Inflammatory macrophage (primary cell): ENCODE measurements at regions not wholly inside any gene's neighbourhood (a gene's known extent, or its start where the extent isn't known, plus 50 kb on each side); places are given as distances from the start of the nearest gene placed in this dataset.
"Not testable (repeated sequence)": the region's sequence is repeated elsewhere in the genome, so short reads cannot be mapped to it uniquely, and the experiment has no call there.

Experiments
- DNase-seq, 2 donors: peaks; one replicate each; pipeline ENCODE4 v3.0.0-alpha.2; 2020 to 2022

GRCh38 chr11:24086921-24087320 lies 409.9 kb upstream of the LUZP2 start:
- no peak for DNase-seq

DNA sequence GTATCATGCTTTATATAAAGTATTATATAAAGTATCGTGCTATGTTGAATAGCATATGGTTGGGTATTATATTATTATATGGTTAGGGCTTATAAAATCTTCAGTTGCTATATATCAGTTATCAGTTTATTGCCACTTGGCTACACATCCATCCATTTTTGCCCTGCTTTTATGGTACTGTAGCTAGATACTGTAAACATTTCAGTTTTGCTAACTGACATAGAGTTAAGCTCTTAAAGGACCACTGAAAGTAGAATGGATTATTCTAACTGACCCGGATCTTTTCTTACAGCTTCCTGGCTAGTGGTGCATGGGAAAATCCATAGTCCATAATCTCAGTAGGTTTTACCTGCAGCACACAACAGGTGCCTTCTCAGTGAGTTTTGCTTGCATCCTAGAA lies 405.3 kb upstream of the LUZP2 start:
- no peak for DNase-seq

- DNase-seq: no peak
Measured at GRCh38 chr11:24093375-24093774, 403.5 kb upstream of the LUZP2 start.

DNA sequence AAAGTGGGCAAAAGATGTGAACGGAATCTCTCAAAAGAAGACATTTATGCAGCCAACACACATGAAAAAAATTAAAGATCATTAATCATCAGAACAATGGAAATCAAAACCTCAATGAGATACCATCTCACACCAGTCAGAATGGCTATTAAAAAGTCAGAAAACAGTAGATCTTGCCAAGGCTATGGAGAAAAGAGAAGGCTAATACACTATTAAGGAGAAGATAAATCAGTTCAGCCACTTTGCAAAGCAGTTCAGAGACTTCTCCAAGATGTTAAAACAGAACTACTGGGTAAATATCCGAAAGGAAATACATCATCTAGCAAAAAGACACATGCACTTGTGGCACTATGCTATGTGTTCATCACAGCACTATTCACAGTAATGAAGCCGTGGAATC lies 388.2 kb upstream of the LUZP2 start:
- DNase-seq: no peak

DNA sequence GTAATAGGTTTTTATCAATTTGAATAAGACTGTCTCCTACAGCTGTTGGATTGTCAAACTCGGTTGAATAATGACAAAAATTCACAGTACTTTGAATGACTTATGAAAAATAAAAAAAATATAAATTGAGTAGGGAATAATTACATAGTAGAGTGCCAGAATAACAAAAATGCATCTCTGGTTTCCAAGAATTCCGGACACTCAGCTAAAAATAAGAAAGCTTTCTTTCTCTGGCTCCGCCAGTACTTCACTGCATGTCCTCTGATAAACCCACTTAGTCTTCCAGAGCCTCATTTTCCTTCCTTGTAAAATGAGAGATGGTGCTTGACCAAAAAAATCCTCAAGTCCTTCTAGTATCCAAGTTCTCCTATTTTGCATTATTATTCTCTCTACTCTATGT lies 374.6 kb upstream of the LUZP2 start:
- DNase-seq: no peak

DNA sequence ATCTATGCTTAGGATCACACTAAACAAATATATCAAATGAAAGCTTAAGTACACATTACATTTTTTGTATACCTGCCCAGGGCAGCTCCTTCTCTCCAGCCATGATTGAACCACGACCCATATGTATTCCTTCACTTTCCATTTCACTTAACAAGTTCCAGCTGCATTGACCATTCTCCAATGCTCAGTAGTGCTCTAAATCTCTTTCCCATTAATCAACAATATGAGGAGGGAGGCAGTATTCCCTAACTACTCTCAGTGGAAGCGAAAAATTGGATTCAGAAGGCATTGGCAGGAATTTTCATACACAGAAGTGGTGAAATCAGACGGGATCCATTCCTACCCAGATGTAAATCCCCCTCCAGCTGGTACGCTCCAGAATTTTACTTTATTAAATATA lies 372.0 kb upstream of the LUZP2 start:
- DNase-seq: no peak

DNA sequence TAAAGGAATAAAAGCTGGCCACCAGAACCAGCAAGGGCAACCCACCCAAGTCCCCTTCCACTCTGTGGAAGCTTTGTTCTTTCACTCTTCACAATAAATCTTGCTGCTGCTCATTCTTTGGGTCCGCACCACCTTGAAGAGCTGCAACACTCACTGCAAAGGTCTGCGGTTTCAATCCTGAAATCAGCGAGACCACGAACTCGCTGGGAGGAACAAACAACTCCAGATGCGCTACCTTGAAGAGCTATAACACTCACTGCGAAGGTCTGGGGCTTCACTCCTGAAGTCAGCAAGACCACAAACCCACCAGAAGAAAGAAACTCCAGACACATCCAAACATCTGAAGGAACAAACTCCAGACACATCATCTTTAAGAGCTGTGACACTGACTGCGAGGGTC lies 365.2 kb upstream of the LUZP2 start:
- DNase-seq: no peak

- DNase-seq: no peak
Measured at GRCh38 chr11:24132471-24132870, 364.4 kb upstream of the LUZP2 start.

- peak in 1 of 2 donors; percentile 16 for DNase-seq
Measured at GRCh38 chr11:24134879-24135589, 361.8 kb upstream of the LUZP2 start.

GRCh38 chr11:24142062-24142461 lies 354.8 kb upstream of the LUZP2 start:
- no peak for DNase-seq

- no peak for DNase-seq
Measured at GRCh38 chr11:24145411-24145810, 351.4 kb upstream of the LUZP2 start.

GRCh38 chr11:24153337-24153736 lies 343.5 kb upstream of the LUZP2 start:
- no peak for DNase-seq

GRCh38 chr11:24155792-24156191 lies 341.1 kb upstream of the LUZP2 start:
- no peak for DNase-seq

DNA sequence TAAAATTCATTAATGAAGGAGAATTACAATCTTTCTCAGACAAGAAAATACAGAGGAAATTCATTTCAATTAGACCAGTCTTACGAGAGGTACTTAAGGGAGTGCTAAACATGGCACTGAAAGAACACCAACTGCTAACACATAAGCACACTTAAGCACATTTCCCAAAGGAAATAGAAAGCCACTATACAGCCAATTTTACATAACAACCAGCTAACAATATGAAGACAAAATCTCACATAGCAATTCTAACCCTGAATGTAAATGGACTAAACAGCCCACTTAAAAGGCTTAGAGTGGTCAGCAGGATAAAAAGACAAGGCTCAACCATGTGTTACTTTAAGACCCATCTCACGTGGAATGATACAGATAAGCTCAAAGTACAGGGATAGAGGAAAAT lies 339.5 kb upstream of the LUZP2 start:
- DNase-seq: no peak

- no peak for DNase-seq
Measured at GRCh38 chr11:24161587-24161986, 335.3 kb upstream of the LUZP2 start.

GRCh38 chr11:24163146-24163545 lies 333.7 kb upstream of the LUZP2 start:
- DNase-seq: no peak

DNA sequence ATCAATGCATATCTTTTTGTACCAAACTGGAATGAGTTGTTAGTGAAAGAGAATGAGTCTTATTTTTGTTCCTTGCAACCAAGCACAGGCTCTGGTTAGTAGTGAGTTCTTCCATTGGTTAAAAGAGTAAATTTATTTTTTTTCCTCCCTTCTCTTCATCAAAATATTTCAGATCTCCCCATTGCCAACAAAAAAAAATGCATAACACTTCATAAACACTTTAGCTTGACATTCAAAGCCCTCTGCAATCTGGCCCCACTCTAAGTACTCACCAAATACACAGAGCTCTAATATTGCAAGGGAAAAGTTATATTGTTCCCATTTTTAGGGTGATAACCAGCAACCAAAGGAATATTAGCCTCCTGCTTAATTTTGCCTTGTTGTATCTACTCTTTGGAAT lies 333.0 kb upstream of the LUZP2 start:
- DNase-seq: no peak

GRCh38 chr11:24171869-24172268 lies 325.0 kb upstream of the LUZP2 start:
- no peak for DNase-seq

DNA sequence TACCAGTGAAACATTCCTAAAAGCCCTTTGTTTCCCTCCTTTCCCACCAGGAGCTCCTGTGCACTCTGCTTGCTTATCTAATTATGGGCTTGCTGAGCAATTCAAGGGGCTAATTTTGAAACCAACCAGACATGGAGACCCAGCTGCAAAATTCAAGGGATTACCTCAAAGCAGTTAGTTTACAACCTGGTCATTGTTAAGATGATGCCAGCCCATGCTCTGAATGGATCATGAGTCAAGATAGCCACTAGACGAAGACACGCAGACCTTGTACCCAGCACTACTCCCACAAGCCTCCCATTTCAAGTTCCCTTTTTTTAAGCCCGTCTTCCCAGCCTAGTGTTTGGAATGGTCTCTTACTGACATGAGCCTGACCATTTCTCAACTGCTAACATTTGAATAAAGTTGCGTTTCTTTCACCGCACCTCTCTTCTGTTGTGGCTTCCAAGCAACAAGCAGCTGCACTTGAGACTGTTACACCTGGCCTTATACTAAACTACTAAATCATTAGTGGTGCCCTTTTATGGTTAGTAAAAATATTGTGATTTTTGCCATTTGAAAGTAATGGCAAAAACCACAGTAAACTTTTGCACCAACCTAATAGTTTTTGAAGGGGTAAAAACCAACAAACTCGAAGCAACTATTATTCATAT lies 315.3 kb upstream of the LUZP2 start:
- DNase-seq: no peak

GRCh38 chr11:24185535-24185934 lies 311.3 kb upstream of the LUZP2 start:
- not testable (repeated sequence) for DNase-seq

GRCh38 chr11:24196733-24197132 lies 300.1 kb upstream of the LUZP2 start:
- no peak for DNase-seq

GRCh38 chr11:24198481-24198880 lies 298.4 kb upstream of the LUZP2 start:
- DNase-seq: no peak

GRCh38 chr11:24199461-24199860 lies 297.4 kb upstream of the LUZP2 start:
- no peak for DNase-seq

DNA sequence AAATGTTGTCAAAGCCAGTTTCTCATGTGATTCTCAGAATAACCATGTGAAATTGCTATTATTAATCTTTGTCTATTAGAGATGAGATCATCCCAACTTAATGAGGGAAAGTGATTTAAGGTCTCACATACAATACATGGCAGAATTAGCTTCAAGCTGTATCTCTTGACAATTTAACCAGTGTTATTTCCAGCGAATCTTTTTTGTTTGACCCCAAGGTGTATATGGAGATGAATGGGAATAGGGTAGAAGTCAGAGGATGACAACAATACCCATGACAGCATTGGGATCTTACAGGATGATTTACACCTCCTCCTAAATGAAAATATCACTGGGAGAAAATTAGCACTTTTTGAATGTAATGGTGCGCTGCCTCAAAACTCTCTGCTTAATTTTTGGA lies 290.8 kb upstream of the LUZP2 start:
- DNase-seq: no peak

GRCh38 chr11:24206511-24206910 lies 290.3 kb upstream of the LUZP2 start:
- DNase-seq: no peak
